SK-N-SH (cell line): ENCODE measurements at regions not wholly inside any gene's neighbourhood (a gene's known extent, or its start where the extent isn't known, plus 50 kb on each side); places are given as distances from the start of the nearest gene placed in this dataset.
A peak's percentile ranks its signal among the peaks of the same experiment; 100 is the strongest.

Experiments
- CTCF ChIA-PET: fragments of 300-600, 350-600 bp; formaldehyde crosslinking; extraction: SDS; loops from one replicate; lab custom pipeline; 2021; lab: Yijun Ruan, JAX
- POLR2A ChIA-PET: fragments of 350-600 bp; sonication (Branson Sonifier 250); formaldehyde crosslinking; extraction: SDS; loops from one replicate; lab custom pipeline; 2020; ENCODE audit warnings: antibody characterized with exemption, inconsistent platforms; lab: Yijun Ruan, JAX
- DNase-seq: peaks from one replicate; pipeline ENCODE4 v3.0.0; 2012
- H2AFZ ChIP-seq: fragments of 200-600 bp; sonication (generic); 2 replicates; pipeline ENCODE4 v1.8.1; 2016; ENCODE audit warnings: antibody characterized with exemption, mild to moderate bottlenecking, low read depth
- H3F3A ChIP-seq: fragments of 200-600 bp; sonication (generic); replicated peaks from 2 replicates; pipeline ENCODE3; 2016; ENCODE audit warnings: antibody characterized with exemption, mild to moderate bottlenecking; ENCODE audit not compliant: insufficient read depth
- H3K27ac ChIP-seq, 2 experiments: fragments of 200-500 bp in 1 of 2; fragments of 200-600 bp in 1 of 2; sonication (Bioruptor generic) in 1 of 2; sonication (generic), shearing (Covaris generic) in 1 of 2; 2 replicates each; pipeline versions ENCODE4 v1.5.1 to v1.6.1; 2014 to 2016; ENCODE audit warnings: low read depth in 2 of 2, inconsistent platforms in 1 of 2, low read length in 1 of 2, mild to moderate bottlenecking in 1 of 2, mixed read lengths in 1 of 2
- H3K27me3 ChIP-seq: fragments of 200-600 bp; sonication (generic), shearing (Covaris generic); 2 replicates; pipeline ENCODE4 v1.6.1; 2016; ENCODE audit warnings: mixed run types; ENCODE audit not compliant: insufficient read depth
- H3K36me3 ChIP-seq, 2 experiments: fragments of 200-500 bp in 1 of 2; fragments of 200-600 bp in 1 of 2; sonication (Bioruptor generic) in 1 of 2; sonication (generic) in 1 of 2; replicated peaks in 1 of 2; 2 replicates each; pipeline versions ENCODE3 to v1.5.1; 2014 to 2016; ENCODE audit warnings: low read length in 1 of 2, mild to moderate bottlenecking in 1 of 2; ENCODE audit not compliant: insufficient read depth in 2 of 2, control insufficient read depth in 1 of 2
- H3K4me1 ChIP-seq, 2 experiments: fragments of 200-500 bp in 1 of 2; fragments of 200-600 bp in 1 of 2; sonication (Bioruptor generic) in 1 of 2; sonication (generic), shearing (Covaris generic) in 1 of 2; 2 replicates each; pipeline versions ENCODE4 v1.5.1 to v1.6.1; 2014 to 2016; ENCODE audit warnings: low read depth in 1 of 2, low read length in 1 of 2, mixed run types in 1 of 2; ENCODE audit not compliant: insufficient read depth in 2 of 2, control insufficient read depth in 1 of 2
- H3K4me2 ChIP-seq: fragments of 200-600 bp; sonication (generic), shearing (Covaris generic); 2 replicates; pipeline ENCODE4 v1.6.1; 2017; ENCODE audit warnings: mixed run types
- H3K4me3 ChIP-seq, 2 experiments: fragments of 200-500 bp in 1 of 2; fragments of 200-600 bp in 1 of 2; sonication (Bioruptor generic) in 1 of 2; sonication (generic), shearing (Covaris generic) in 1 of 2; 2 replicates each; pipeline versions ENCODE4 v1.5.1 to v1.8.1; 2014 to 2016; ENCODE audit warnings: low read depth in 2 of 2, inconsistent platforms in 1 of 2, low read length in 1 of 2, mild to moderate bottlenecking in 1 of 2, mixed read lengths in 1 of 2, moderate library complexity in 1 of 2
- H3K79me2 ChIP-seq: fragments of 200-600 bp; sonication (generic); 2 replicates; pipeline ENCODE4 v1.8.1; 2017; ENCODE audit warnings: mild to moderate bottlenecking; ENCODE audit not compliant: insufficient read depth
- H3K9ac ChIP-seq: fragments of 200-600 bp; sonication (generic); 2 replicates; pipeline ENCODE4 v1.6.1; 2017; ENCODE audit warnings: mixed run types
- H3K9me2 ChIP-seq: fragments of 200-600 bp; sonication (generic); 2 replicates; pipeline ENCODE4 v1.6.1; 2017; ENCODE audit warnings: mixed run types
- H3K9me3 ChIP-seq: fragments of 200-600 bp; sonication (generic); 2 replicates; pipeline ENCODE4 v1.6.1; 2017; ENCODE audit warnings: mixed run types, mild to moderate bottlenecking, moderate library complexity
- H4K20me1 ChIP-seq: fragments of 200-600 bp; sonication (generic); 2 replicates; pipeline ENCODE4 v1.6.1; 2017; ENCODE audit warnings: mild to moderate bottlenecking, mixed run types; ENCODE audit not compliant: insufficient read depth
- CHD2 ChIP-seq: fragments of 150-350 bp; IDR thresholded peaks from 2 replicates; pipeline ENCODE4 v1.6.1; 2018; ENCODE audit warnings: low read length; ENCODE audit not compliant: partially characterized antibody
- CTCF ChIP-seq: fragments of 200-600 bp; sonication (generic); IDR thresholded peaks from 2 replicates; pipeline ENCODE4 v1.6.1; 2017; ENCODE audit warnings: antibody characterized with exemption, mild to moderate bottlenecking, moderate library complexity
- EP300 ChIP-seq, 2 experiments: IDR thresholded peaks; 2 replicates each; pipeline versions ENCODE4 v1.4.0 to v1.6.1; 2012; ENCODE audit warnings: borderline replicate concordance in 1 of 2, low read depth in 1 of 2, low read length in 1 of 2
- FOSL2 ChIP-seq: IDR thresholded peaks from 2 replicates; pipeline ENCODE4 v1.4.0; 2012; ENCODE audit warnings: low read depth, mild to moderate bottlenecking, moderate library complexity, borderline replicate concordance
- GABPA ChIP-seq: IDR thresholded peaks from 2 replicates; pipeline ENCODE4 v1.4.0; 2012; ENCODE audit warnings: low read depth, mild to moderate bottlenecking
- IRF3 ChIP-seq: fragments of 150-350 bp; IDR thresholded peaks from 2 replicates; pipeline ENCODE4 v1.6.1; 2016; ENCODE audit warnings: mild to moderate bottlenecking, low read depth, low read length
- MEF2A ChIP-seq: IDR thresholded peaks from 2 replicates; pipeline ENCODE4 v1.4.0; 2012; ENCODE audit warnings: low read depth, borderline replicate concordance
- NFIC ChIP-seq: IDR thresholded peaks from 2 replicates; pipeline ENCODE4 v1.4.0; 2012; ENCODE audit warnings: borderline replicate concordance
- NRF1 ChIP-seq: IDR thresholded peaks from 2 replicates; pipeline ENCODE4 v1.6.1; 2012; ENCODE audit warnings: low read depth, mild to moderate bottlenecking, low read length
- REST ChIP-seq: IDR thresholded peaks from 2 replicates; pipeline ENCODE4 v1.6.1; 2012; ENCODE audit warnings: mild to moderate bottlenecking, low read depth, low read length, moderate library complexity
- SIN3A ChIP-seq: IDR thresholded peaks from 2 replicates; pipeline ENCODE4 v1.6.1; 2012; ENCODE audit warnings: low read depth, mild to moderate bottlenecking, low read length, moderate library complexity, borderline replicate concordance
- TAF1 ChIP-seq: IDR thresholded peaks from 2 replicates; pipeline ENCODE4 v1.6.1; 2012; ENCODE audit warnings: low read depth, mild to moderate bottlenecking, low read length, moderate library complexity, borderline replicate concordance
- TEAD4 ChIP-seq: IDR thresholded peaks from 2 replicates; pipeline ENCODE4 v1.4.0; 2012; ENCODE audit warnings: mild to moderate bottlenecking, borderline replicate concordance; ENCODE audit not compliant: insufficient read depth
- USF1 ChIP-seq: IDR thresholded peaks from 2 replicates; pipeline ENCODE4 v1.4.0; 2012; ENCODE audit warnings: low read depth, borderline replicate concordance
- USF2 ChIP-seq: fragments of 150-350 bp; IDR thresholded peaks from 2 replicates; pipeline ENCODE4 v1.6.1; 2017; ENCODE audit warnings: antibody characterized with exemption, low read length, low read depth, borderline replicate concordance
- YY1 ChIP-seq: IDR thresholded peaks from 2 replicates; pipeline ENCODE4 v1.4.0; 2012; ENCODE audit warnings: low read depth, mild to moderate bottlenecking
- ZBTB33 ChIP-seq: IDR thresholded peaks from 2 replicates; pipeline ENCODE4 v1.4.0; 2012; ENCODE audit warnings: low read depth, borderline replicate concordance
- WGBS: methylation state at CpG from one replicate; pipeline ENCODE4 v1.1.6; 2017; ENCODE audit warnings: low lambda C conversion rate; 5-methylcytosine and 5-hydroxymethylcytosine counted together

GRCh38 chr13:31663880-31664585 is 75.3 kb upstream of the RXFP2 start (continued):
- TF ChIP-seq YY1 (no peak), USF2 (no peak), CHD2 (no peak), NRF1 (no peak), NFIC (no peak)

GRCh38 chr13:31670831-31671617 is 68.3 kb upstream of the RXFP2 start:
- ChIA-PET CTCF (interaction anchor here (0.6 to 2.1 kb wide), 5 partner anchors 11 to 470 kb away, joined by 3 to 5 read pairs (median 4); no protein-coding TSS in a partner anchor), POLR2A (interaction anchor here (0.7 kb wide), 1 partner anchor 128 kb away, joined by 3 read pairs; no protein-coding TSS in a partner anchor)
- no peaks in the 10 kb centered on the region for H3K27me3 ChIP-seq
- H3F3A ChIP-seq = no peaks in the 10 kb centered on the region
- no peaks in the 10 kb centered on the region for H3K79me2 ChIP-seq
- H3K9me3 ChIP-seq = no peaks in the 10 kb centered on the region
- H3K4me3 ChIP-seq = no peak overlapping the region
- no peaks in the 10 kb centered on the region for H3K36me3 ChIP-seq
- H3K9ac ChIP-seq = no peak overlapping the region
- H3K9me2 ChIP-seq = no peaks in the 10 kb centered on the region
- H3K4me2 ChIP-seq = no peak overlapping the region
- WGBS = 19% methylated on average over 1 of the region's 1 CpG
- peaks cover 0 to 20% of the 10 kb centered on the region in 2 experiments; a peak in 2 of 4 replicates for H3K4me1 ChIP-seq
- peak; percentile 47 for DNase-seq
- H2AFZ ChIP-seq = no peak overlapping the region
- H4K20me1 ChIP-seq = no peaks in the 10 kb centered on the region
- peak overlapping the region in 1 of 2 experiments; percentile 94; a peak in 3 of 4 replicates for H3K27ac ChIP-seq
- no peak for TF ChIP-seq MEF2A
- no peak for TF ChIP-seq CTCF
- TF ChIP-seq NRF1 = no peak
- TF ChIP-seq REST = no peak
- TF ChIP-seq TEAD4 = no peak
- TF ChIP-seq TAF1 = no peak
- no peak for TF ChIP-seq IRF3
- TF ChIP-seq EP300 (IDR thresholded peaks at IDR 0.05; ENCODE audit: borderline replicate concordance in 1 of 2, low read depth in 1 of 2, low read length in 1 of 2) = peak in 1 of 2 experiments; percentile 82; a peak in 2 of 4 replicates
- TF ChIP-seq SIN3A = no peak
- TF ChIP-seq FOSL2 = no peak
- TF ChIP-seq GABPA = no peak
- no peak for TF ChIP-seq USF1
- TF ChIP-seq ZBTB33 = no peak
- no peak for TF ChIP-seq YY1
